HCT116 (cell line): ENCODE measurements at regions not wholly inside any gene's neighbourhood (a gene's known extent, or its start where the extent isn't known, plus 50 kb on each side); places are given as distances from the start of the nearest gene placed in this dataset.

Experiments used
- ATAC-seq: fragments of 200-7000 bp; cut with Tn5 transposase; 2 replicates; pipeline ENCODE4 v1.9.1; 2020; ENCODE audit warnings: mild to moderate bottlenecking, moderate library complexity
- BruUV-seq: library from RNA; stranded (reverse); fragments of 400-500 nt; replicated peaks from 2 replicates; lab custom pipeline; 2021; lab: Mats Ljungman, UMichigan
- CTCF ChIA-PET: fragments of 300-600 bp; sonication (Branson Sonifier 250); formaldehyde crosslinking; loops from one replicate; lab custom pipeline; 2021; ENCODE audit warnings: antibody characterized with exemption; lab: Charles Lee
- POLR2A ChIA-PET: fragments of 300-600, 350-600 bp; sonication (Branson Sonifier 250); formaldehyde crosslinking; loops from one replicate; lab custom pipeline; 2021; ENCODE audit warnings: antibody characterized with exemption; lab: Charles Lee
- RAD21 ChIA-PET, 2 experiments: fragments of 300-600 bp; sonication (Branson Sonifier 250); formaldehyde crosslinking; loops; one replicate each; lab custom pipeline; 2023; ENCODE audit warnings: low total read pairs in 2 of 2; ENCODE audit not compliant: uncharacterized antibody in 2 of 2, unreplicated experiment in 2 of 2, low non-redundant PET in 1 of 2; lab: Charles Lee
- DNase-seq: peaks from one replicate; pipeline ENCODE4 v3.0.0-alpha.2; 2010; ENCODE audit warnings: low read depth, low spot score
- H2AFZ ChIP-seq: fragments of 200-600 bp; shearing (Covaris generic), sonication (generic); 2 replicates; pipeline ENCODE4 v1.6.1; 2017; ENCODE audit warnings: low read depth, mixed run types, mixed read lengths, antibody characterized with exemption, low read length; ENCODE audit not compliant: poor library complexity, severe bottlenecking
- H3K27ac ChIP-seq: 2 replicates; pipeline ENCODE4 v1.5.1; 2012; ENCODE audit warnings: low read depth, low read length
- H3K27me3 ChIP-seq: fragments of 200-600 bp; sonication (generic); 2 replicates; pipeline ENCODE4 v1.6.1; 2016; ENCODE audit warnings: mixed run types, low read length, mixed read lengths; ENCODE audit not compliant: insufficient read depth
- H3K36me3 ChIP-seq, 2 experiments: fragments of 200-500 bp in 1 of 2; fragments of 200-600 bp in 1 of 2; sonication (Bioruptor generic) in 1 of 2; sonication (generic) in 1 of 2; 2 replicates each; pipeline versions ENCODE4 v1.5.1 to v1.6.1; 2014 to 2016; ENCODE audit warnings: low read length in 2 of 2, inconsistent platforms in 1 of 2, mixed read lengths in 1 of 2, mixed run types in 1 of 2; ENCODE audit not compliant: insufficient read depth in 2 of 2, control insufficient read depth in 1 of 2
- H3K4me1 ChIP-seq, 2 experiments: fragments of 200-600 bp in 1 of 2; sonication (generic) in 1 of 2; 2 replicates each; pipeline versions ENCODE4 v1.5.1 to v1.6.1; 2012 to 2017; ENCODE audit warnings: low read length in 2 of 2, inconsistent platforms in 1 of 2, mild to moderate bottlenecking in 1 of 2, mixed read lengths in 1 of 2, mixed run types in 1 of 2, moderate library complexity in 1 of 2; ENCODE audit not compliant: insufficient read depth in 2 of 2, control insufficient read depth in 1 of 2
- H3K4me2 ChIP-seq: fragments of 200-600 bp; sonication (generic); 2 replicates; pipeline ENCODE4 v1.6.1; 2017; ENCODE audit warnings: mixed run types, low read length, mixed read lengths
- H3K4me3 ChIP-seq, 2 experiments: fragments of 200-600 bp in 1 of 2; sonication (generic) in 1 of 2; replicated peaks in 1 of 2; 2 replicates each; pipeline ENCODE4 v1.5.1; 2011 to 2016; ENCODE audit warnings: low read length in 2 of 2, control low read depth in 1 of 2, low read depth in 1 of 2, mild to moderate bottlenecking in 1 of 2, mixed read lengths in 1 of 2, mixed run types in 1 of 2
- H3K79me2 ChIP-seq: fragments of 200-600 bp; sonication (generic); 2 replicates; pipeline ENCODE4 v1.6.1; 2017; ENCODE audit warnings: mild to moderate bottlenecking, mixed run types, low read length, moderate library complexity, mixed read lengths; ENCODE audit not compliant: insufficient read depth
- H3K9ac ChIP-seq: fragments of 200-600 bp; sonication (generic); 2 replicates; pipeline ENCODE4 v1.6.1; 2016; ENCODE audit warnings: low read length, mixed read lengths
- H3K9me2 ChIP-seq: fragments of 200-600 bp; sonication (generic), shearing (Covaris generic); 2 replicates; pipeline ENCODE4 v1.6.1; 2017; ENCODE audit warnings: mixed run types, mild to moderate bottlenecking, moderate library complexity; ENCODE audit not compliant: insufficient read depth
- H3K9me3 ChIP-seq, 2 experiments: fragments of 200-500 bp in 1 of 2; fragments of 200-600 bp in 1 of 2; sonication (Bioruptor generic) in 1 of 2; sonication (generic) in 1 of 2; 2 replicates each; pipeline ENCODE4 v1.6.1; 2014 to 2017; ENCODE audit warnings: low read length in 2 of 2, mixed read lengths in 2 of 2, inconsistent platforms in 1 of 2, low read depth in 1 of 2, mild to moderate bottlenecking in 1 of 2, mixed run types in 1 of 2, moderate library complexity in 1 of 2; ENCODE audit not compliant: control insufficient read depth in 1 of 2, insufficient read depth in 1 of 2
- H4K20me1 ChIP-seq: fragments of 200-600 bp; sonication (generic), shearing (Covaris generic); 2 replicates; pipeline ENCODE4 v1.6.1; 2017; ENCODE audit warnings: mixed run types, mild to moderate bottlenecking, moderate library complexity; ENCODE audit not compliant: insufficient read depth
- CTCF ChIP-seq, 3 experiments: fragments of 200-600 bp in 1 of 3; sonication (generic) in 1 of 3; IDR thresholded peaks in 2 of 3; conservative IDR thresholded peaks in 1 of 3; 2 replicates each; pipeline ENCODE4 v1.5.1; 2012 to 2017; ENCODE audit warnings: low read depth in 2 of 3, low read length in 2 of 3, antibody characterized with exemption in 1 of 3, borderline replicate concordance in 1 of 3, control low read depth in 1 of 3, mild to moderate bottlenecking in 1 of 3, mixed read lengths in 1 of 3, mixed run types in 1 of 3, moderate library complexity in 1 of 3; ENCODE audit not compliant: insufficient read depth in 1 of 3
- ELF1 ChIP-seq: IDR thresholded peaks from 2 replicates; pipeline ENCODE4 v1.6.1; 2012; ENCODE audit warnings: low read depth, borderline replicate concordance
- MAX ChIP-seq: IDR thresholded peaks from 2 replicates; pipeline ENCODE4 v1.6.1; 2012
- YY1 ChIP-seq: IDR thresholded peaks from 2 replicates; pipeline ENCODE4 v1.6.1; 2011; ENCODE audit warnings: low read length, low read depth, moderate library complexity, mild to moderate bottlenecking; ENCODE audit not compliant: insufficient replicate concordance; ENCODE audit errors: extremely low read depth
- intact Hi-C: fragments of 100-400 bp; cut with micrococcal nuclease; formaldehyde crosslinking; loops from 2 replicates; pipeline ENCODE4 v1.10.0; 2022

GRCh38 chr3:30263925-30264313, 342.5 kb upstream of the TGFBR2 start:
- Histone ChIP-seq H3K27me3 (no peaks in the 10 kb centered on the region), H2AFZ (no peak overlapping the region), H3K36me3 (no peaks in the 10 kb centered on the region), H3K9ac (no peak overlapping the region)
- DNase-seq, result no peak
- TF ChIP-seq YY1 (no peak), CTCF (IDR thresholded peaks at IDR 0.05 in 2 of 3, conservative IDR thresholded peaks at IDR 0.05 in 1 of 3; ENCODE audit: borderline replicate concordance in 1 of 3, insufficient read depth in 1 of 3, low read depth in 2 of 3, low read length in 2 of 3) (peak in 1 of 3 experiments; percentile 41; a peak in 2 of 6 replicates)
- TF ChIP-seq, all 23 proteins: peak for 1
- no peak overlapping the region for H3K4me3 ChIP-seq
- CTCF ChIA-PET, result interaction anchor here (1.1 kb wide), 1 partner anchor 430 kb away, joined by 4 read pairs; no protein-coding TSS in a partner anchor
- no peak overlapping the region for H3K27ac ChIP-seq
- no peaks in the 10 kb centered on the region for H3K4me1 ChIP-seq
- no peaks in the 10 kb centered on the region for H4K20me1 ChIP-seq
- peak; percentile 52; the same call in 1 of the 2 replicates for ATAC-seq
- RAD21 ChIA-PET, result no interaction called here
- BruUV-seq, result no TSS peak
- intact Hi-C loops, result no loop called here
- H3K9me2 ChIP-seq, result no peaks in the 10 kb centered on the region
- H3K79me2 ChIP-seq, result no peaks in the 10 kb centered on the region
- H3K4me2 ChIP-seq, result no peak overlapping the region
- no peaks in the 10 kb centered on the region for H3K9me3 ChIP-seq
- POLR2A ChIA-PET, result no interaction called here

- Histone ChIP-seq H3K9me3 (no peaks in the 10 kb centered on the region), H4K20me1 (no peaks in the 10 kb centered on the region), H3K27me3 (no peaks in the 10 kb centered on the region), H3K4me1 (no peaks in the 10 kb centered on the region), H3K9ac (no peak overlapping the region), H2AFZ (no peak overlapping the region), H3K27ac (no peak overlapping the region), H3K4me3 (no peak overlapping the region), H3K4me2 (no peak overlapping the region), H3K36me3 (no peaks in the 10 kb centered on the region), H3K79me2 (no peaks in the 10 kb centered on the region), H3K9me2 (no peaks in the 10 kb centered on the region)
- ChIA-PET RAD21 (no interaction called here), CTCF (no interaction called here), POLR2A (no interaction called here)
- intact Hi-C loops, result no loop called here
- BruUV-seq, result no TSS peak
- DNase-seq (no peak), ATAC-seq (no peak)
- TF ChIP-seq MAX (no peak), ELF1 (no peak)
Observed at GRCh38 chr3:30266524-30266923, 339.9 kb upstream of the TGFBR2 start.
